ENCODE measurements at regions not wholly inside any gene's neighbourhood (a gene's known extent, or its start where the extent isn't known, plus 50 kb on each side); places are given as distances from the start of the nearest gene placed in this dataset.

DNA sequence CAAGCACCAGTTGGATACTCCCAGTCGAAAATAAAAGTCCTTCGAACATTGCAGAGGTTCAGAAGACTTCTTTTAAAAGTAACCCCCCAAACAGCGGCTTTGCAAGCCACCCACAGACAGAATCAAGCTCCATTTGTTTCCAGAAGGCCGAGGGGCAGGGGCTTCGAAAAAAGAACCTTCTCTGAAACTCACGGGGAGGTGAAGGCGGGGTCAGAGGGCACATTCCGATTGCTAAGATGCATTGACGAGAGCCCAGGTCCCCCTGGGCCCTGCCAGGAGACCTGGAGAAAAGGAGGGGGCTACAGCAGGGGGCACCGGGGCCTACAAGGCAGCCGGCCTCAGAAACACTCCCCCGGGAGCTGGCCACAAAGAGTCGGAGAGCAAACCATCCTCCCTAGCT is 306.8 kb downstream of the MN1 start (continued):
- TF ChIP-seq TEAD4 (IDR thresholded peaks at IDR 0.05; ENCODE audit: low read depth, low read length) (no peak), RBBP5 (IDR thresholded peaks at IDR 0.05; ENCODE audit: borderline replicate concordance, low read depth, low read length) (no peak), CTBP2 (IDR thresholded peaks at IDR 0.05; ENCODE audit: borderline replicate concordance, insufficient read depth, insufficient read length, low read length) (no peak), SIRT6 (IDR thresholded peaks at IDR 0.05; ENCODE audit: low read length) (no peak), CHD1 (IDR thresholded peaks at IDR 0.05; ENCODE audit: low read depth, low read length) (no peak)

Data from H1 (cell line).